ENCODE measurements at regions not wholly inside any gene's neighbourhood (a gene's known extent, or its start where the extent isn't known, plus 50 kb on each side); places are given as distances from the start of the nearest gene placed in this dataset.

DNA sequence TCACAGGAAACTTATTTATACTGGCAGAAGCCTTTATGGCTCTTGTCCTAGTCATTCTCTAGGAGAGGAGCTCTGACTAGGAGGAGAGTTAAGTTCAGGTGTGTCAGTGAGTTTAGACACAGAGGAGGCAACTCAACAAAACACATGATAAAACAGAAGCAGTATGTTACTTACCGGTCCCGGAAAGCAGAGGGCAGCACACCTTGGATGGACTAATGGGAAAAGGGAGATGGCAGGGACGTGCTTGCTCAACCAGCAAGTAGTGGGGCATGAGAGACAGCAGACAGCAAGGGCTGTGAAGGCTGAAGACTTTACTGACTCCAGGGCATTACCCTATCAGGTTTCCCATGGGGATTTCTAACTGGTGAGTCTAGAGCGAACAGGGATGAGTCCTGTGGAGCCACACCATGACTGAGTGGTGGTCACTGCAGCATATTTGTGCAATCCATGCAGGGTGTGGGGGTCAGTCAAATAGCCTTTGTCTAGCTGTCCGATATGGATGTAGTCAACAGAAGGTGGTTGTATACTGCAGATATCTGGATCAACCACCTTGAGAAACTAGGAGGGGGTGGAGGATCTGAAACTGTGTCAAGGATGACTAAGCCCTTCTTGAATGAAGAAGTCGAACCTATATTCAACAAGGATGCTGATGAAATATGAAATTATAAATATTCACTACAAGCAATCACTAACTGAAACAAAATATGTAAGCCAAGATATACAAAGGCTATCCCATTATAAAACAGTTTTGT lies 596.3 kb upstream of the CHRM3 start:
- no peaks in the 10 kb centered on the region for H3K36me3 ChIP-seq (ENCODE audit: control insufficient read depth in 4 of 4, insufficient read depth in 3 of 4, low read depth in 1 of 4, low read length in 3 of 4)
- H3K27me3 ChIP-seq (ENCODE audit: control insufficient read depth in 4 of 4, insufficient read depth in 4 of 4, low read length in 3 of 4), result no peaks in the 10 kb centered on the region
- 69% methylated on average over 6 of the region's 6 CpGs for WGBS
- H3K4me3 ChIP-seq (ENCODE audit: low read depth in 1 of 3, low read length in 3 of 3), result no peak overlapping the region
- no peak for DNase-seq (ENCODE audit: low spot score)
- H3K27ac ChIP-seq (ENCODE audit: low read depth in 1 of 2, low read length in 2 of 2), result no peak overlapping the region
- no peaks in the 10 kb centered on the region for H3K9me3 ChIP-seq (ENCODE audit: control insufficient read depth in 4 of 4, low read length in 3 of 4)
- TF ChIP-seq FOXA1 (IDR thresholded peaks at IDR 0.05) (no peak), FOXA2 (IDR thresholded peaks at IDR 0.05) (no peak), YY1 (IDR thresholded peaks at IDR 0.05) (no peak), CTCF (IDR thresholded peaks at IDR 0.05; ENCODE audit: low read depth, low read length, missing input control) (no peak), HNF4G (IDR thresholded peaks at IDR 0.05) (no peak), JUND (IDR thresholded peaks at IDR 0.05) (no peak), SP1 (IDR thresholded peaks at IDR 0.05) (no peak), GABPA (IDR thresholded peaks at IDR 0.05 in 1 of 2, conservative IDR thresholded peaks at IDR 0.05 in 1 of 2) (no peak), MAX (IDR thresholded peaks at IDR 0.05) (no peak), TAF1 (conservative IDR thresholded peaks at IDR 0.05) (no peak), EGR1 (IDR thresholded peaks at IDR 0.05; ENCODE audit: low read depth in 2 of 2) (no peak), RXRA (IDR thresholded peaks at IDR 0.05) (no peak)
- TF ChIP-seq, protein P1, sequence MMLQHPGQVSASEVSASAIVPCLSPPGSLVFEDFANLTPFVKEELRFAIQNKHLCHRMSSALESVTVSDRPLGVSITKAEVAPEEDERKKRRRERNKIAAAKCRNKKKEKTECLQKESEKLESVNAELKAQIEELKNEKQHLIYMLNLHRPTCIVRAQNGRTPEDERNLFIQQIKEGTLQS (IDR thresholded peaks at IDR 0.05), result no peak
- TF ChIP-seq, protein P2, sequence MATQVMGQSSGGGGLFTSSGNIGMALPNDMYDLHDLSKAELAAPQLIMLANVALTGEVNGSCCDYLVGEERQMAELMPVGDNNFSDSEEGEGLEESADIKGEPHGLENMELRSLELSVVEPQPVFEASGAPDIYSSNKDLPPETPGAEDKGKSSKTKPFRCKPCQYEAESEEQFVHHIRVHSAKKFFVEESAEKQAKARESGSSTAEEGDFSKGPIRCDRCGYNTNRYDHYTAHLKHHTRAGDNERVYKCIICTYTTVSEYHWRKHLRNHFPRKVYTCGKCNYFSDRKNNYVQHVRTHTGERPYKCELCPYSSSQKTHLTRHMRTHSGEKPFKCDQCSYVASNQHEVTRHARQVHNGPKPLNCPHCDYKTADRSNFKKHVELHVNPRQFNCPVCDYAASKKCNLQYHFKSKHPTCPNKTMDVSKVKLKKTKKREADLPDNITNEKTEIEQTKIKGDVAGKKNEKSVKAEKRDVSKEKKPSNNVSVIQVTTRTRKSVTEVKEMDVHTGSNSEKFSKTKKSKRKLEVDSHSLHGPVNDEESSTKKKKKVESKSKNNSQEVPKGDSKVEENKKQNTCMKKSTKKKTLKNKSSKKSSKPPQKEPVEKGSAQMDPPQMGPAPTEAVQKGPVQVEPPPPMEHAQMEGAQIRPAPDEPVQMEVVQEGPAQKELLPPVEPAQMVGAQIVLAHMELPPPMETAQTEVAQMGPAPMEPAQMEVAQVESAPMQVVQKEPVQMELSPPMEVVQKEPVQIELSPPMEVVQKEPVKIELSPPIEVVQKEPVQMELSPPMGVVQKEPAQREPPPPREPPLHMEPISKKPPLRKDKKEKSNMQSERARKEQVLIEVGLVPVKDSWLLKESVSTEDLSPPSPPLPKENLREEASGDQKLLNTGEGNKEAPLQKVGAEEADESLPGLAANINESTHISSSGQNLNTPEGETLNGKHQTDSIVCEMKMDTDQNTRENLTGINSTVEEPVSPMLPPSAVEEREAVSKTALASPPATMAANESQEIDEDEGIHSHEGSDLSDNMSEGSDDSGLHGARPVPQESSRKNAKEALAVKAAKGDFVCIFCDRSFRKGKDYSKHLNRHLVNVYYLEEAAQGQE (IDR thresholded peaks at IDR 0.05), result no peak
- no peak overlapping the region for H3K9ac ChIP-seq (ENCODE audit: low read depth in 1 of 2, low read length in 2 of 2)
- no peaks in the 10 kb centered on the region for H3K4me1 ChIP-seq (ENCODE audit: control insufficient read depth in 4 of 4, insufficient read depth in 4 of 4, low read length in 3 of 4)

DNA sequence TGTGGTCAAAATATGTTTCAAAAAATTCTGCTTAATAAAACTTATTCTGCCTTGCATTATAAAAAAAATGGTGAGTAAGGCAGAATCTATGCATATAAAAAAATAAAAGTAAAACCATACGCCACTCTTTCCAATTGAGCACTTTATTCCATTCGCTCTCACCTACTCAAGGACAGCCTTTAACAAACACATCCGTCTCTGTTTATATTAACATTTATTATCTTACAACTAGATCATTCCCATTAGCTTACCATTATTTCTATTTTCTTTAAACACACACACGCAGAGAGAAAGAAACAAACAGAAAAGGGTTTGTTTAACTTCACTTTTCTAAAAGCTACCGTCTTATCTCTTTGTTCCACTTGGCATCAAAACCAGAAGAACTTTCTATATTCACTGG lies 598.9 kb upstream of the CHRM3 start:
- 49% methylated on average over 5 of the region's 5 CpGs for WGBS
- no peak for DNase-seq (ENCODE audit: low spot score)
- no peaks in the 10 kb centered on the region for H3K4me1 ChIP-seq (ENCODE audit: control insufficient read depth in 4 of 4, insufficient read depth in 4 of 4, low read length in 3 of 4)
- H3K9me3 ChIP-seq (ENCODE audit: control insufficient read depth in 4 of 4, low read length in 3 of 4), result no peaks in the 10 kb centered on the region
- H3K4me3 ChIP-seq (ENCODE audit: low read depth in 1 of 3, low read length in 3 of 3), result no peak overlapping the region
- no peak overlapping the region for H3K27ac ChIP-seq (ENCODE audit: low read depth in 1 of 2, low read length in 2 of 2)
- no peak overlapping the region for H3K9ac ChIP-seq (ENCODE audit: low read depth in 1 of 2, low read length in 2 of 2)
- H3K27me3 ChIP-seq (ENCODE audit: control insufficient read depth in 4 of 4, insufficient read depth in 4 of 4, low read length in 3 of 4), result no peaks in the 10 kb centered on the region
- H3K36me3 ChIP-seq (ENCODE audit: control insufficient read depth in 4 of 4, insufficient read depth in 3 of 4, low read depth in 1 of 4, low read length in 3 of 4), result no peaks in the 10 kb centered on the region
- TF ChIP-seq NR2F2 (IDR thresholded peaks at IDR 0.05) (no peak), EGR1 (IDR thresholded peaks at IDR 0.05; ENCODE audit: low read depth in 2 of 2) (no peak), FOXA1 (IDR thresholded peaks at IDR 0.05) (no peak), CTCF (IDR thresholded peaks at IDR 0.05; ENCODE audit: low read depth, low read length, missing input control) (no peak), HNF4A (conservative IDR thresholded peaks at IDR 0.05) (no peak), RXRA (IDR thresholded peaks at IDR 0.05) (no peak), FOXA2 (IDR thresholded peaks at IDR 0.05) (no peak), HNF4G (IDR thresholded peaks at IDR 0.05) (no peak), GABPA (IDR thresholded peaks at IDR 0.05 in 1 of 2, conservative IDR thresholded peaks at IDR 0.05 in 1 of 2) (no peak), TAF1 (conservative IDR thresholded peaks at IDR 0.05) (no peak), RAD21 (IDR thresholded peaks at IDR 0.05) (no peak)
- TF ChIP-seq, protein P2 (IDR thresholded peaks at IDR 0.05), result no peak
